HG03571 (cell line): ENCODE measurements at regions not wholly inside any gene's neighbourhood (a gene's known extent, or its start where the extent isn't known, plus 50 kb on each side); places are given as distances from the start of the nearest gene placed in this dataset.

ENCODE experiments used
- ATAC-seq: cut with Tn5 transposase; IDR thresholded peaks from one replicate; pipeline ENCODE4 v1.9.1; 2021; ENCODE audit not compliant: unreplicated experiment

DNA sequence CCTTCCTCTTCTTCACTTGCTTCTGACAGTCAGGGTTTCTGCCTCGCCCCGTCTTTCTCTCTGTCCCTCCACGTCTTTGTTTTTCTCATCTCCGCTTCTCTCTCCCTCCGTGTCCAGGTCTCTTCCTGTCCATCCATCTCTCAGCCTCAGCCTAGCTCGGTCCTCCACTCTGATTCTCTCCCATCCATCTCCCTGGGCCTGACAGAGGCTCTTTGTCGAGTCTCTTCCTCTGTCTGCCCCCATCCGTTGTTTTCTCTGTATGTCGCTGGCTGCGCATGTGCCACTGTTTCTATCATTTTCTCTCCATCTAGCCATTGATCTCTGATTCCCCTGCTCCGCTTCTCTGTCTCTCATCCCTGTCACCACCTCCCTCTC is 328.9 kb upstream of the TBX3 start:
- no peak for ATAC-seq

DNA sequence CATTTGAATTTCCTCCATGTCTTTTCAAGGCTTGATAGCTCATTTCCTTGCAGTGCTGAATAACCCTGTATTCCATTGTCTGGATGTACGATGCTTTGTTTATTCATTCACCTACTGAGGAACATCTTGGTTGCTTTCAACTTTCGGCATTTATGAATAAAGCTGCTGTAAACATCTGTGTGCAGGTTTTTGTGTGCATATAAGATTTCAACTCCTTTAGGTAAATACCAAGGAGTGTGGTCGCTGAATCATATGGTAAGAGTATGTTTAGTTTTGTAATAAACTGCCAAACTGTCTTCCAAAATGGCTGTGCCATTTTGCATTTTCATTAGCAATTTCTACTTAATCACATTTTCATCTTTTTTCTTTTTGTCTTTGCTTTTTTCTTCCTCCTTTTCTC is 327.7 kb upstream of the TBX3 start:
- no peak for ATAC-seq

GRCh38 chr12:115010324-115010995 is 326.5 kb upstream of the TBX3 start:
- ATAC-seq, result no peak

DNA sequence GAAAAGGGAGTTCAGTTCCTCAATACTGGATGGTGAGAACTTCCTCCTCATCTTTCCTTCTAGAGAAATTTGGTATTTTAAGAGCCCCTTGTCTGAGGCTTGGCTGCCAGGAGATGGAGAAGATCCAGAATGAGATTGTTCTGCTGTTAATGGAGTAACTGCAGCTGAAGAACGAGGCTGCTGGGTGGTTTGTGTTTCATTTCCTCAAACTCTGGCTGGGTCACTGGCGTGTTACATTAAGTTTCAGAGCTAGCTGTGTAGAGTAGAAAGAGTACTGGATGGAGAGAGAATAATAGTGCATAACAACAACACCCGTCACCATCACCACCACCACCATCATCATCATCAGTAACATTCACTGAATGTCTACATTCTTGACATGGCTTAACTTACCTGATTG is 325.0 kb upstream of the TBX3 start:
- ATAC-seq, result no peak

DNA sequence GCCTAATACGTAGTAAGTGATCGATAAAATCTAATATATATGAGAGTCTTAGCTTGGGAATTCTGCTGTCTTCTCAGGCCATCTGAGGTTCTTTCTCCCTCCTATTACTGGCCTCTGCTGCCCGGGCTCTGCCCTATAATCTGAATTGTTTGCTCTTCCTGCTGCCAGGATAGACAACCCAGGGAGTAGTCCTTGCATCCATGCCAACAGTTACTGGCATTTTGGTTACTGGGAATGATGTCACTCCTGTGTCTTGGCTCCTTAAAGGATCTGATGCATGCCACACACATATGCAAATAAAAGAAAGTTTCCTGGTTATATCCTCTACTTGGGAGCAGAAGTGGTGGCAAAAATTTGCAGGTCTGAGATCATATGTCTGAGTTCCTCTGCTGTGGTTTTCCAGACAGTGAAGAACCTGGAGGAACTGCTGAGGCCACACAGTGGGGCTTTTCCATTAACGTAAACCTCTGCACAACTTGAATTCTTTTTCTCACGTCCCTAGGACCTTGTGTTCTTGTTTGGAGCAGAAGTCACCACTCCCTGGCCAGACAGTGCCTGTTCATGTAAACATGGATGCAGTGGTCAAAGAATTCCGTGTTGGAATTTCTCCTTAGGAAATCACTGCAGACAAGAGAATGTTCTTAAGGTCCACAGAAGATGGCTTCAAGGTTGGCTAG is 320.6 kb upstream of the TBX3 start:
- no peak for ATAC-seq

DNA sequence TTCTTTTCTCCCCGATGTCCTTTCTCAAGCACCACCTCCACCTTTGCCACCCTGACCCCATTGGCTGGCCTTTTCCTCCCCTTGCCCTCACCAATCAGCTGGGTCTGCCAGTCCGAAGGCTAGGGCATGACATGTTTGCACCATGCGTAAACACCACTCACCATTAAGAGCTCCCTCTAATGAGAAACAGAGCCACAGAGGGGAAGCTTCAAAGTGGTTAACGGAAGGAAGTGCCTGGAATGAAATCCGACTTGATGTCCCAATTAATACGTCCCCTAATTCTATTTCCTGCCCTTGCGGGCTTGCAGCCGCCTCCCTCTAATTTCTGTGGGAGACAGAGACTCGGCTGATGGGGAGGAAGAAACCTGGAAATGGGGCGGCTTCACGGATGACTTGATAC is 318.5 kb upstream of the TBX3 start:
- ATAC-seq, result no peak

GRCh38 chr12:115001571-115002180 is 317.7 kb upstream of the TBX3 start:
- ATAC-seq, result no peak

- no peak for ATAC-seq
These were observed 316.1 kb upstream of the TBX3 start for GRCh38 chr12:115000038-115000437.

GRCh38 chr12:114998750-114999128 is 314.8 kb upstream of the TBX3 start:
- no peak for ATAC-seq

- ATAC-seq, result no peak
These were observed 314.3 kb upstream of the TBX3 start for GRCh38 chr12:114998118-114998749.

- ATAC-seq, result no peak
These were observed 312.4 kb upstream of the TBX3 start for GRCh38 chr12:114996382-114996781.

GRCh38 chr12:114995891-114996290 is 311.9 kb upstream of the TBX3 start:
- ATAC-seq, result no peak

DNA sequence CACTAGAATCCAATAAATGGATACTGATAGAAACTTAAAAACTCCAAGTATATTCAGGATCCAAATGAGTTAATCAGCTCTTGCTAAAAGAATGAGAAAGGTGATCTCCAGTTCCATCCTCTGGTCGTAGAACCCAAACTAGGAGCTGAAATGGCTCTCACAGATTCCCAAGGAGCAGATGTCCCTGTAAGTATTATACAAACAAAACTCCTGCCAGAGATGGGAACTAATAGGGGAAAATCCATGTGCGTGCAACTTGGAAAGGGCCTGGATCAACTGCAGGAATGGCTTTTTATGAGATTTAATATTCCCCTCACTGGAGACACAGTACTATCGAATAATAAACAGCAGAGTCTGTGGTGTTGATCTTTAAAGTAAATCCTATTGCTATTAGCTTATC is 309.2 kb upstream of the TBX3 start:
- no peak for ATAC-seq

DNA sequence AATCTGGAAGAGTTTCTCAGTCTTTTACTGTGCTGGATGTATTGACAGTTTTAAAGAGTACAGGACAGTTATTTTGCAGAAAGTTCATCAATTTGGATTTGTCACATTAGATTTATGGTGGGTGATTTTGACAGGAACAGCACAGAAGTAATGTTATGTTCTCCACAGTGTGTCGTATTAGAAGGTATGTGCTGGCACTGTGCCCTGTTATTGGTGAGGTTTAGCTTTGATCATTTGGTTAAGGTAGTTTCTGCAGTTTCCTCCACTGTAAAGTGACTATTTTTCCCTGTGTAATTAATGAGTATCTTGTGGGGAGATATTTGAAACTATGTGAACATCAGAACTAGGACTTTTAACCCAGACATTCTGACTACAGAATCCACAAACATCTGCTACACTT is 308.5 kb upstream of the TBX3 start:
- ATAC-seq, result no peak

DNA sequence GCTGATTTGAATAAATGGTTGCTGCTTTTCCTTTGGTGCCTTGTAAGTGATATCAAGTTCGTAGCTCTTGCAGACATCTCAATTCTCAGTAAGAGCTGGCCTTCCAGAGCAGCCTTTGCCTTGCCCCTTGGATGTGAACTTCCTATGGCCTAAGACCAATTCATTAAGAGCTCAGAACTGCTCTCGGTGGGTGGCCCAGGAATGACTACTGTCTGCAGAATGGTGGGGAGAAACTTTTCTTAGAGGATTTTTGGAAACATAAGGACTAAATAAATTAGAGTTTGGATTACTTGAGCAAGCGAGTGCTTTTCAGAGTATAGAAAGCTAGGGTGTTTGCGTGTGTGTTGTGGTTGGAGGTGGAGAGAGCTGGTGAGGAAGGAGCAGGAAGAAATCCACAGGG is 306.4 kb upstream of the TBX3 start:
- no peak for ATAC-seq

DNA sequence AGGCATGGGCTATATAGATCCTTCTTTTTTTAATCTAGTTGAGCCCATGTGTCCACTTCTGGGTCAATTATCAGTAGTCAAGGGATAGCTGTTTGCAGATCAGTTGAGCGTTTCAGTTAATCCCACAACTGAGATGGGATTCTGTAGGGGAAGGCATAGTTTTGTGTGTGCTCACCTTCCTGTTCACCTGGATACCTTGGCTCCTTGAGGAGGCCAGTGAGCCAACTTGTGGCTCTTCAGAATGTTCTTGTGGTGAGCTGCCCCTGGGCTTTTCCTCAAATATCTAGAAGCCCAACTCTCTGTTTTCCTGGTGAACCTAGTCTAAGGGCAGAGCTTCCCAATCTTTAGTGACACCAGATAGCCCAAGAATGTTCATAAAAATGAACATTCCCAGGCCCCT is 302.9 kb upstream of the TBX3 start:
- no peak for ATAC-seq

GRCh38 chr12:114986178-114986714 is 302.3 kb upstream of the TBX3 start:
- no peak for ATAC-seq

DNA sequence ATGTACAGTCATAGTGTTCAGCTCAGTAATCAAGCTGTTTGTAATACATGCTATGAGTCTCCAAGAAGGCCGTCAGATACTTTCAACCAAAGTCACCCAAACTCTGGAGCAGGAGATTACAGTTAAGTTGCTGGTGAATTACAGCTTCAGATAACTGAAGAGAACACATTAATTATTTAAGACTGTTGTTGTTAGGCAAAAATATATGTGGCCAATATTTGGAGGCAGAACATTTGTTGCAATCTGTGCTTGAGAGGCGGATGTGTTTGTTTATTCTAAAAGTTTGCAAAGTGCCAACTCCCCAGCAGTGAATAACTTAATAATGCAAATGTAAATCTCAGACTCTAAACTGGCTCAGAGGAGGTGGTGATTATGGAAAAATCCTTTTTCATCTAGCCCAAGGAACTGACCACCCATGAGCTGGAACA is 300.7 kb upstream of the TBX3 start:
- no peak for ATAC-seq

DNA sequence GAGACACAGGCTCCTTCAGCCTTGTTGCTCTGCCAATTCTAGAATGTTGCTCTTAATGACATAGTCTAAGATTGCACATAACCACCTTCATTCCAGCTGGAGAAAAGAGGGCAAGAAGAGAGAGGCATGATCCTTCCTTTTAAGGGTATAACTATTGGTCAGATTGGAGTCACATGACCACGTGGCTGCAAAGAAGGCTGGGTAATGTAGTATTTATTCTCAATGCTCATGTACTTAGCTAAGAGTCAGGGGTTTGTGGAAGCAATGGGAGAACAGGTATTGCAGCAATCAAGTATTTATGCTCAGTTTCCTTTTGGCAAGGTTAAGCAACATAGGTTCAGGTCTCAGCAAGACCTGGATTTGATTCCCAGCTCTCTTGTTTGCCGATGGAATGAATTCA is 298.8 kb upstream of the TBX3 start:
- ATAC-seq, result no peak

DNA sequence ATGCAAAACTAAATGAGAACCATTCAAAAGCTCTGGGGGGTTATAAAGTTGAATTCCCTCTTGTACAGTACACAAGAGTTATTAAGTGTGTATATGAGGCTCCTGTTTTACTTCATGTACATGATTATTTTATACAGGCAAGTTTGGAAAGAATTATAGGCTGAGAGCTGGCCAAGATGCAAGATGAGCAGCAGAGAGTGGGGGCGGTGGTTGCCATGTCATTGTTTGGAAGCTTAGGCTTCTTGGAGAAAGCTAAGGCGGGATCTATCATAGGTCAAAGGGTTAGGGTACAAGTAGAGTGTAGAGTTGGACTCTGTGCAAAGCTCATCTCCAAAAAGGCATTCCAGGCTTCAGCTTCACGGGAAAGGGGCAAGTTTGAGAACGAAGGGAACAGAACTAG is 297.1 kb upstream of the TBX3 start:
- ATAC-seq, result no peak

DNA sequence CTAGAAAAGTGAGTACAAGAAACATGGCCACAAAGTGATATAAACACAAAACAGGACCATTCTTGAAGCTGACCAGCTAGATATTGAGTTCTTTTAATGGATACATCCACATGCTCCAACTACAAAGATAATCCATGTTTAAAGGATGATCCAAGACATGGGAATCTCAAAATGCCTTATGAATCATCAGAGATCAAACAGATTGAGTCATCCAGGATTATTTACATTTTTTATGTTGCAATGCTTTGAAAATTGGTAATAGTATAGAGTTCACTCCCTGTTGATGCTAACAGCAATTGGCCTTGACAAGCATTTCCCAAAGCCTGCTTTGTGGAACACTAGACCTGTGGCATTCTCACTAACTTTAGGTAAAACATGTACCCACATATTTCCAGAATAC is 293.0 kb upstream of the TBX3 start:
- no peak for ATAC-seq

DNA sequence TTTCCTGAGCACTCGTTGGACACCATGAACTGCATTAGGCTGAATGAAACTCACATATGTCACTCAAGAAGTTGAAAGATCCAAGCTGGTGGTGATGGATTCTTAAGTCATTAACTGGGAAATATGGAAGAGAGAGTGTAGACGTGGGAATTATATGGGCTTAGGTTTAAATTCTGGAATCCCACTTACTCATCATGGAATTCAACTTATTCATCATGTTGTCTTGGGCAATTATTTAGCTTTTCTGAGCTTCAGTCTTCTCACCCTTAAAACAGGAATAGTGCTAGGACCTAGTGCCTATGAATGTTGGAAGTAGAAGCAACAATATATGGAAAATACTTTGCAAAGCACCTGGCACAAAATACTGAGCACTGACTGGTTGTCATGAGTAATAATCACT is 292.4 kb upstream of the TBX3 start:
- no peak for ATAC-seq
